Activated CD8-positive, alpha-beta memory T cell treated with anti-CD3 and anti-CD28 coated beads for 36 hours (primary cell): ENCODE measurements at regions not wholly inside any gene's neighbourhood (a gene's known extent, or its start where the extent isn't known, plus 50 kb on each side); places are given as distances from the start of the nearest gene placed in this dataset.
"Not testable (repeated sequence)": the region's sequence is repeated elsewhere in the genome, so short reads cannot be mapped to it uniquely, and the experiment has no call there.

ENCODE experiments used
- CTCF ChIA-PET: fragments of 350-600 bp; sonication (Branson Sonifier 250); formaldehyde crosslinking; loops from one replicate; lab custom pipeline; 2021; ENCODE audit warnings: antibody characterized with exemption; lab: Charles Lee
- POLR2A ChIA-PET: fragments of 350-600 bp; sonication (Branson Sonifier 250); formaldehyde crosslinking; loops from one replicate; lab custom pipeline; 2021; ENCODE audit warnings: antibody characterized with exemption; lab: Charles Lee

DNA sequence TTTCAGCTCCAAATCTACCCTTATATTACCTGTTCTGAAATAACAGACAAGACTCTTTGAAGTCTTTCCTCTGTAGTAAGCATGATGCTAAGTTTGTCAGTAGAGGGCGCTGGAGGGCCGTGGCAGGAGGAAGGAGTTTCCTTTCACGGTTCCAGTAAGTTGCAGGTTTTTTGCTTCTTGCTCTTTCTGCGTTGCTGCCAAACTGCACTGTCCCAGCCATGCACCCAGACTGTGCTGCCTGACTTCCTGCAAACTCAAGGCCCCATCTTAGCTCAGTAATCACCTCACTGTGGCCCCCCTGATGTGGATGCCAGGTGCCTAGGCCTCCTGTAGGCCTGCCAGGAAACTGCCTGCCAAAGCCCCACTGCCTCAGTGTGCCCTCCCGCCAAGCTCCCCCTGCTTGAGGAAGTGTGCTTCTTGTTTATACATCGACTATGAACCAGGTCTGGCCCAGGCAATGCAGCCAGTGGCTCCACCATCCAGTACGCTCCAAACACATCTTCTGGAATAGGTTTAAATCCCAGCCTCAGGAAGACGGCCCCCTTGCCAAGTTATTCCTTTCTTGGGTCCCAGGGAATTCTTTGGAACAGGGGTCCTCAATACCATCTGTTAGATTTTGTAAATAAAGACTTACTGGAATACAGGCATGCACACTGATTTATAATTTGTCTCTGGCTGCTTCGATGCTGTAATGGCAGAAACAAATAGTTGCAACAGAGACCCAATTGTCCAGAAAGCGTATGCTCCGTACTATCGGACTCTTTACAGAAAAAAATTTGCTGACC, 193.7 kb upstream of the LRIG3 start:
- ChIA-PET CTCF (no interaction called here), POLR2A (no interaction called here)

DNA sequence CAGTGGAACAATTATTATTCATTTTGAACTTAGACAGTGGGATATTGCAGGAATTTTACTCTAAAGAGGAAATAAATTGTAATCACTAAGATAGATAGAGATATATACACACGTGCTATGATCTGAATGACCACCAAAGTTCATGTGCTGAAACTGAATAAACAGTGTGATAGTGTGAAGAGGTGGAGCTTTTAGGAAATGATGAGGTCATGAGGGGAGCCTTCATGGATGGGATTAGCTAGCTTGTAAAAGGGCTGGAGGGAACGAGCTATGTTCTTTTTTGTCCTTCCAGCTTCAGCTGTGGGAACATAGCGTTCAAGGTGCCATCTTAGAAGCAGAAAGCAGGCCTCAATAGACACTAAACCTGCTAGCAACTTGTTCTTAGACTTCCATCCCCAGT, 191.5 kb upstream of the LRIG3 start:
- CTCF ChIA-PET: no interaction called here
- POLR2A ChIA-PET: no interaction called here

DNA sequence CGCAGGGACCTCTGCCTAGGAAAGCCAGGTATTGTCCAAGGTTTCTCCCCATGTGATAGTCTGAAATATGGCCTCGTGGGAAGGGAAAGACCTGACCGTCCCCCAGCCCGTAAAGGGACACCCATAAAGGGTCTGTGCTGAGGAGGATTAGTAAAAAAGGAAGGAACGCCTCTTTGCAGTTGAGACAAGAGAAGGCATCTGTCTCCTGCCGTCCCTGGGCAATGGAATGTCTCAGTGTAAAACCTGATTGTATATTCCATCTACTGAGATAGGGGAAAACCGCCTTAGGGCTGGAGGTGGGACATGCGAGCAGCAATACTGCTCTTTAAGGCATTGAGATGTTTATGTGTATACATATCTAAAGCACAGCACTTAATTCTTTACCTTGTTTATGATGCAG, 188.2 kb upstream of the LRIG3 start:
- CTCF ChIA-PET, POLR2A ChIA-PET: not testable (repeated sequence)

DNA sequence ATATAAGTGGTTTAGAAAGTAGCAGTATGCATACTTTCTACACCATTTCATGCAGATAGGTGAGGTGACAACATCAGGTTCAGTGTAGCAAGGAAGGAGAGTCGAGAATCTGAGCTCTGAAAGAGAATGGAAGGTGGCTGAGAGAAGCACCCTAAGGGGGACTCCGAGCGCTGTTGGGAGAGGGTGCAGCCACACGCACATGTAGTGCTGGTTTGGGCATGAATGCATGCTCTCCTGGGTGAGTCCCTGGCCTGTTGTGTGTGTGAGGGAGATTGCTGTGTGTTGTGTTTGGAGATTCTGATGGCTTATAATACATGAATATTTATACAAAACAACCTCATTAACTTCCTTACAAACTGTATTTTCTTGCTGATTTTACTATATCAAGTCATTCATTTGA, 180.3 kb upstream of the LRIG3 start:
- CTCF ChIA-PET: no interaction called here
- POLR2A ChIA-PET: no interaction called here

DNA sequence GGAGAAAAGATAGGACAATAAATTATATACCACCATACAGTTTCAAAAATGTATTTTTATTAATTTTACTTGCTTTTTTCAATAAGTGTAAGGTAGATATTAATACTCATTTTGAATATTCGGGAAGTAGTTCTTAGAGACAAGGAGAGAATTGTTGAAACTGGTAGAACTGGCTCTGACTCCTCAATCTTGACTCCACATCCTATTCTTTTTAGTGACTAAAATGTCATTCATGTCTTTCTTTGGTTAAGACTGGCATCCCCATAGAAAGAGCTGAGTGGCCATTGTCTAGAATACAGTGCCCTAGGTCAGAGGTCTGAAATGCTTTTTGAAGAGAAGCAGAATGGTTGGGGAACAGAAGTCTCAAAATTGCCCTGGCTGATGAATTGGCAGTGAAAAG, 177.6 kb upstream of the LRIG3 start:
- ChIA-PET CTCF (no interaction called here), POLR2A (no interaction called here)

DNA sequence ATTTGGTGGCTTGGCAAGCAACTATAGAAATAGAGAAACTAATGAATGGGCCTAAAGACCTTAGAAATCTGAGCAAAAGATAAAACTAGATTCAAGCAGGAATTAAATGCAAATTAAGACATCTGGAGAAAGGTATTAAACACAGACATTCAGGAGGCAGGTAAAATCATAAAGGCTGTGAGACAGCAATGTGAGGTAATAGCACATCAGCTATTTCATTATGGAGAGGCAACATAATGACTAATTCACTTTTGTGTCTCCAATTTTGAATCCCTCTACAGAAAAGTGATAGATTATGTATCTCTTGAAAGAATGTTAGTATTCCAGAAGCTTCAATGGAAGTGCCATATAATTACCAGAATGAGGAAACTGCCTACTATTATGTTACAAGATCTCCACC, 175.9 kb upstream of the LRIG3 start:
- CTCF ChIA-PET: no interaction called here
- POLR2A ChIA-PET: no interaction called here

DNA sequence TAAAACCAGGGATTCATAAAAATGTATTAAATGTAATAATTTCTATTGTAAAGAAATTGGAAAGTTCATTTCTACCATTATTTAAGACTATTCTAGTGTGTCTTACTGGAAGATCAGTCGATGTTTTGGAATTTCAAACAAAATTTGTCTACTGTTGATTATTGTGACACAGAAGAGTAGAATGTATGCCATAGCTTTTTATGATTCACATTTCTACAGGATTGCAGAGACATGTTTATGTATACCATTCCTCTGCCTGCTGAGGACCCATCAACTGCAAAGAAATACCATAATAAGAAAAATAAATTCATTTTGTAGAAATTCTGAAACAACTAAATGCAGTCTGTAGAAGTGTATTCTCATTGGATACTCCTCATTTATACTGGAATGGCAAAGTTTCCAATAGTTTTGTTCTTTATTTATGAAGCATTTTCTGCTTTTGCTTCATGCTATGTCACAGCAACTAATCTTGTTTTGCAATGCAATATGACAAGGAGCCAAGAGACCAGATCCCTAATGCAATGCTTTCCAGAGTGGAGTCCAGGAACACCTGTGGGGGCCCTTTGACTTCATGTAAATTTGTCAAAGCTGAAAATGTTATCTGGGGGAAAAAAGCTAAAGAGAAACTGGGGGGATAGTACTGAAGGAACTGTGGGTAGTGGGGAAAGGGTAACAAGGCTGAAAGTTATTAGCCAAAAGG, 172.9 kb upstream of the LRIG3 start:
- ChIA-PET CTCF (no interaction called here), POLR2A (no interaction called here)

DNA sequence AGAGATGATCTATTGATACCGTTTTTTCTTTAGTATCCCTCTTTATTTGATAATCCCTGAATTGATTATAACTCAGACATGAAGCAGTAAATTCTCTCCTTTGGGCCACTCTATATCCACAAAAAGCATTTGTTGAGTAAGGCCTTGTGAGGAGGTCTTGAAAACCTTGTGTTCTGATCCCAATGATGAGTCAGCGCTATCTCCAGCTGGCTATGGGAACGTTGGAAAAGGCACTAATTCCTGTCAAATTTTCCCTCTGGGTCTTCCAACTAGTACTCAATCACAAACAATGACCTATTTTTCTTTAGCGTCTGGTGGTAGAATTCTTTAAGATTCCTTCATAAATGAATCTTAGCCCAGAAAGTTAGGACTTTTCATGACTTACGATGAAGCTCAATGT, 168.4 kb upstream of the LRIG3 start:
- ChIA-PET CTCF (no interaction called here), POLR2A (no interaction called here)

DNA sequence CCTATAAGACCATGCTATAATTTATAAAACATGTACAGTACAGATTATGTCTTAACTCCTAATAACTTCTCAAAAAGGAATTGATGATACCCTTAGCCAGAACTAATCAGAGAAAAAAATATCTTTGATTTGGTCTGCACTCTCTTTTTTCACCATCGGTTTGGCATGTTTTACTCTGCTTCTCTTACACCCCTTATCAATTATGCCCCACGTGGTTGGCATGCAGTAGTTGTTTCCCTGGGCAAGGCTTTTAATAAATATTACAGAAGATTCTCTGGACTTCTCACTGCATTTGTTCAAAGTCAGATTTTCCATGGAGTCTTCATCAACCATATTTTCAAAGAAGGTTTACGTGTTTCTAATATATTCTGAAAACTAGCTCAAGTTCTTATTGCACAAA, 167.4 kb upstream of the LRIG3 start:
- ChIA-PET POLR2A (no interaction called here), CTCF (no interaction called here)

DNA sequence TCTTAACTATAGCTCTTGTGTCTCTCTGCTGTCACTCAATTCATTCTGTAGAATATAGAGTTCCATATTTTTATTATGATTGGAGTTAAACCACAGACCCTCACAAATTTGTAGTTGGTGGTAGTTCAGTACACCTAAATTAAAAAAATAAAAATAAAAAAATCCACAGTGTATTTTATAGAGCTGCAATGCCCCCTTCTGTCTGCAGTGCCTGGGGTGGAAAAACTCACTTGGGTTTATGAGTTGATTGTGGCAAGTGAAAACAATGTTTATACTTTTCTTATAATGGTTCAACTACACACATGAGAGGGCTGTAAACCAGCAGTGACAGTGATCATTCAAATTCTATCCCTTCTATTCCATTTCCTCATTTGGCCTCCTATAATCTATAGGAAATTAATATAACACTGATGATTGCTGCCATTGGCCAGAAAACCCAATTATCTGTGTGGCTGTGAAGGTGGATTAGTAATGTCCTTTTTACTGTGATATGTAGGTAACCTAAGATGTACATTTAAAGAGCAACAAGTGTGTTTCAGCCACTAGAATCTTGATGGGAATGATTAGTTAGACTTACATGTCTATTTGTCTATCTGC, 166.9 kb upstream of the LRIG3 start:
- CTCF ChIA-PET: no interaction called here
- POLR2A ChIA-PET: no interaction called here

DNA sequence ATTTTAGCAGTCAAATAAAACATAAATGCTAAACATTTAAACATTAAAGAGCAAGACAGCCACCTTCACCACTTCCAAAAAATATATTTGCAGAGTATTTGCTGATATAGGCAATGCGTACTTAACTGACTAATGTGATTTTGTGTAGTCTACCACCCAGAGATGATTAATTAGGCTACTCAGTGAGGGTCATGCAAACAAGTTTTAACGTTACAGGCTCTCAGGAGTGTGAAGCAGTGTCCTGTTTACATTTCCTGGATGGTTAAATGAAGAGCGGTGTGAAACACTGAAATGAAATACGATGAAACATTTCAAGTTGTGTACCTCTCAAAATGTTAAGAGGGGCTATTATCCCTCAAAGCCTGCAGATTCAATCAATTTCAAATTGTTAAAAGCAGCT, 165.8 kb upstream of the LRIG3 start:
- ChIA-PET POLR2A (no interaction called here), CTCF (no interaction called here)

DNA sequence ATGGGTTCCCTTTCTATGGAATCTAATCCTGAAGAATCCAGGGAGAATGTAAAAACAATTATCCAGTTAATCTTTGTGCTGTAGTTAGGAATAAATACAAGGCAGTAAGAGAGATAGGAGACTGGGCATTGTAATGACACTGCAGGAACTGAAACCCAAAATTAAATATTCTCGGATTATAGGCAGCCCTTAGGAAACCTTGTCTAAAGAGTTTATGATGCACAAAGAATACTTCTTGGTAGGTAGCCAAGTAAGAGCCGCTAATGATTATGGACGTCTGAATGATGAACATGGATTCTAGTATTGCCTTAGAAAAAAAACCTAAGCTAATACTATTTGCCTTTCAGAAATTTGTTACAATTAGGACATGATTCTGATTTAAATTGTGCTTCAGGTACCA, 165.4 kb upstream of the LRIG3 start:
- POLR2A ChIA-PET: no interaction called here
- CTCF ChIA-PET: no interaction called here

DNA sequence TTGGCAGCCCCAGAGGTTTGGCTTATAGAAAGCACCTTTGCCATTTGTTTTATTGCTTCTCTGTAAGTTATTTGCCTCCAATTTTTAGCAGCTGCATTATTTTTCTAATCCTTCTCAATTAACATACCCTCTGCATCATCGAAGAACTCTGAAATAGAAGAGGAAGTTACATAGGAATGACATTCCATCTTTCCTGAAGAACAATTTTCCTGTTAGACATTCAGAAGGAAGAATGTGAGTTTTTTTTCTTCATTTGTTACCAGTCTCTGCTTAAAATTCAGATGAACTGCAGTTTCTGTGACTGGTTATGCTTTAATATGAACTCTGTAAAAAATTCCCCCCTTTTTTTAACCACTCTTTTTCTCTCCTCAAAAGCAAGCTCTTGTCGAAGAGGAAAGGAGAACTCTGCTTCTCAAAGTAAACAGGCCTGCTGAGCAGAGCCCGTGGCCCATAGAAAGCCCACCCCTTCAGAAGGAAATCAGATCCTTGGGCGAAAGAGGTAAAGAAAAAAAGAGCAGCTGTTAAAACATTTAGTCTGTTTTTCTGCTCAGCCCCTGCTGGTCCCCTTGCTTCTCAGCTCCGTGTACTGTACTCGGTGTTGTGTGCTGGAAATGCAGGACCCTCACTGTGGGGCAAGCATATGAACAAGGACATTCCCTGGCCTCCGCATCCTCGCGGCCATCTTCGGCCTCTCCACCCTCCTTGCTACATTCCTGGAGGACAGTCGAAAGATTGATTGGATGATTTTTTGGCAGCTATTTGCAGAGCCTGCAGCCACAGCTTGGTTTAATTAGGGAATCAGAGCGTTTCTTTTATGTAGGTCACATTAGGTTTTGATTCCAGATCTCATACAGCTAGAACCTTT, 164.4 kb upstream of the LRIG3 start:
- CTCF ChIA-PET: no interaction called here
- POLR2A ChIA-PET: no interaction called here

DNA sequence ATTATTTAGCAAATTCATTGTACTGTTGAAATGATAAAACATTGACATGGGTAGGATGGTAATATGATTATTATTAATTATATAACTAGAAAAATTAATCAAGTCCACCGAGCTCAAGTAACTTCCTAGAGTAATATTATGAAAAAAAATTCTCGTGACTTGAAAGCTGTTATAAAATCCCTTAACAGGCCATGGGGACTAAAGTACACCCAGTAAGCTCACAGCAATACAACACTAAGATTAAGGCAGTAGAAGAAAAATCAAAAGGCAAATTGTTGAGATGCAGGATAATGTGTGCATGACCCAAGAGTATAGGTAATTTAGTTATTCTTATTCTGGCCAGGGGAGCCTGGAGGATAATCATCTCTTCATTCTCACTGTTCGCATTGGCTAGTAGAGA, 162.6 kb upstream of the LRIG3 start:
- CTCF ChIA-PET: no interaction called here
- POLR2A ChIA-PET: no interaction called here

DNA sequence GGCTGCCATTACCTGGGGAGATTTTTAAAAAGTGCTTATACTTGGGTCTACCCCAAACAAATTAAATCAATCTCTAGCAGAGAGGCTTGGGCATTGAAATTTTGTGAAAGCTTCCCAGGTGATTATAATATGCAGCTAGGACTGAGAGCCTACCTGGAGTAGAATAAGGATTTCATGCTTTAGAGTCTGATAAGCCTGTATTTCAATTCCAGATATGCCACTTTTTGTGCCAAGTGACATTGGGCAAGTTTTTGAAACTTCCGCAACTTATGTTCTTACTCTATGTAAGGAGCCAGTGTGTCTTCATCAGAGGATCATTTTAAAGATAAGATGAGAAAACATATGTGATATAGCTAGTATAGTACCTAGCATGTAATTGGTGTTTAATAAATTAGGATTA, 159.8 kb upstream of the LRIG3 start:
- CTCF ChIA-PET: no interaction called here
- POLR2A ChIA-PET: no interaction called here

DNA sequence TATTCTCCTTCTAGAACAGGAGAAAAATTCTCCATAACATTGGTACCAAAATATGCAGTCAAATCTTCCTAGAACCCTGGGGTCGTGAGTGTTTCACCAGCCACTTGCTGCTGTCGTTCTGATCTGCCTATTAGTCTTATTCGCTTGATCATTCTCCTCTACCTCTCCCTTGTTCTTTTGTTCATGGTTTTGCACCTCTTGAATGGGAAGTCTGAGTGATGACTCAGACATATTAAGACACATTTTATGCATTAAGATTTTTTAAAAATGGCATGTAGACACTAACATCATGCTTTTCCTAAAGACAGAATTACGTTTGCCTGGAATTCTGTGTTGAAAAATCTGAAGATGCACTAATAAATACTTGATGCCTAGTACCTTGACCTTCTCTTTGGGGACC, 159.2 kb upstream of the LRIG3 start:
- ChIA-PET CTCF (no interaction called here), POLR2A (no interaction called here)

DNA sequence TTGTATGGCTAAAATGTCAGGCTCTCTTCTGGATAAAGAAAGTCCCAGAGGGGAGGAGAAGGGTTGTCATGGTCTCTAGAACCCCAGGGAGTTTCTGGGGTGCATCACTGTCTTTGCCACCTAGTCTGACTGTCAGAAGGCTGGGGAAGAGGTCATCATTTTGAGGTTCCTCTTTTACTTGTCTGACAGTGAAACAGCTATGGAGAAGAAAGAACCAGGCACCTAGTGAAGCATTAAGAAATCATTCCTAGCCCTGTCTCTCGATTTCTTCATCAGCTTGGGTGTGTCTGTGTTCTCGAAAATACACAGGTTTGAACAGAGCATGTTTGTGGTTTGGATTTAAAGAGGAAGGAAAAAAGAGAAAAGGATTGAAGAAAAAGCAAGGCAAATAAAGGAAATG, 158.7 kb upstream of the LRIG3 start:
- ChIA-PET CTCF (no interaction called here), POLR2A (no interaction called here)

DNA sequence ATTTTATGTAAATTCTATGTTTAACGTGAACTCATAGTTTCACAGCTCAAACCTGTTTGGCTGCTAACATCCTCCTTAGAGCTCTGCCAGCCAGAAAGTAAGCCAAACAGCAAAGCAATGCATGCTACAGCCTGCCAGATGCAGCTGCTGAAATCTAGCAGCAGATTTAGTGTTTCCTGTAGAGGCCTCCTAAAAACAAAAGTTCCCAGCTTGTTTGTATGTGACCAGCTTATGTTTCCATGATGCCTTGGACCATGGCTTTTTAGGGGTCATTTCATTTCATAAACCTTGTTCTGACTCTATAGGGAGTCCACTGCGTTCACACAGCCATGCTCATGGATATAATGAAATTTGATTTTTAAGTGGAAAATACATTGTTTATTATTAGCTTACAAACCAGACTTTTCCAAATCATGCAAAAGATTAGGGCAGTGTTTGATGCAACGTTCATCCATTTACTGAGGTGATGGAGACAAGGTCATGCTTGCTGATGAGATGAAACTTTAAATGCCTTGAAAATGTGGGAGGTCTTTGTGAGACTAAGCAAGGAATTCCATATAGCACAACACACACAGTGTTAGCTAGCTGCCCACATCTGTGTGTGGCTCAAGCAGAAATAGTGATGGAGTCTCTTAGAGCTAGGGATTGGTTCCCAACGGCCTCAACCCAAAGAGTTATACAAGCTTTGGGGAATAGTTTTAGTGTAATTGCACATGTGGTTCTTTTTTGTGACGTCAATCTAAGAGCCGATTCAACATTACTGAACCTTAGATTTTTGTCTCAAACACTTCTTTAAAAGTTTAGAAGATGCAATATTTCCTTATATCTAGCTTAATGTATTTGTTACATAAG, 157.5 kb upstream of the LRIG3 start:
- POLR2A ChIA-PET: no interaction called here
- CTCF ChIA-PET: no interaction called here

DNA sequence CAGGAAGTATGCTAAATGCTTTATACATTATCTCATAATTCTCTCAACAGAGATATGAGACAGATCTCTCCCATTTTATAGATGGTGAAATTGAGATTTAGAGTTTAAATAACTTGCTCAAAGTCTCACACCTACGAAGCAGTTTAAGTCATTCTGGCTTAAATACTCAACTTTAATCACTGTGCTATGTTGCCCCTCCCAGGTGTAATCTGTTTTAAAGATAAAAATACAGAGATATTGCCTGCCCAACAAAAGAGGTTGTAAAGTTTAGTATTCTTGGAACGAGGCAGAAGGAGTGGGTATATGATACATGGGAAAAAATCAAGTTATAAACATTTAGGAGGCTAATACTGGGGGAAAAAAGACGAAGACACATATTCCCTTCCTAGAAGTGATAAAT, 156.8 kb upstream of the LRIG3 start:
- ChIA-PET CTCF (no interaction called here), POLR2A (no interaction called here)
